Stomach (tissue), 4 donors: ENCODE measurements at regions not wholly inside any gene's neighbourhood (a gene's known extent, or its start where the extent isn't known, plus 50 kb on each side); places are given as distances from the start of the nearest gene placed in this dataset.

ENCODE experiments used
- CTCF ChIP-seq, 7 experiments: fragments of 450-650 bp in 4 of 7; fragments of 200-600 bp in 3 of 7; sonication (generic) in 3 of 7; IDR thresholded peaks; one replicate each; pipeline ENCODE4 v1.5.1; 2016 to 2019; ENCODE audit warnings: antibody characterized with exemption in 7 of 7, control low read depth in 2 of 7, mild to moderate bottlenecking in 1 of 7
- POLR2AphosphoS5 ChIP-seq, 3 donors: sonication (generic); formaldehyde crosslinking; IDR thresholded peaks; one replicate each; pipeline ENCODE4 v1.6.1; 2016; ENCODE audit warnings: antibody characterized with exemption in 3 of 3

GRCh38 chr2:225112362-225113126 is 70.3 kb upstream of the DOCK10 start:
- TF ChIP-seq POLR2AphosphoS5 (IDR thresholded peaks at IDR 0.05): no peak
- no peak for TF ChIP-seq CTCF (IDR thresholded peaks at IDR 0.05)
